GM18499 (cell line): ENCODE measurements at regions not wholly inside any gene's neighbourhood (a gene's known extent, or its start where the extent isn't known, plus 50 kb on each side); places are given as distances from the start of the nearest gene placed in this dataset.
"Not testable (repeated sequence)": the region's sequence is repeated elsewhere in the genome, so short reads cannot be mapped to it uniquely, and the experiment has no call there.

Source experiments
- ATAC-seq: cut with Tn5 transposase; IDR thresholded peaks from one replicate; pipeline ENCODE4 v1.9.1; 2021; ENCODE audit warnings: moderate number of reproducible peaks; ENCODE audit not compliant: insufficient read depth, unreplicated experiment

GRCh38 chr1:10908266-10908665 lies 104.2 kb upstream of the TARDBP start:
- no peak for ATAC-seq

DNA sequence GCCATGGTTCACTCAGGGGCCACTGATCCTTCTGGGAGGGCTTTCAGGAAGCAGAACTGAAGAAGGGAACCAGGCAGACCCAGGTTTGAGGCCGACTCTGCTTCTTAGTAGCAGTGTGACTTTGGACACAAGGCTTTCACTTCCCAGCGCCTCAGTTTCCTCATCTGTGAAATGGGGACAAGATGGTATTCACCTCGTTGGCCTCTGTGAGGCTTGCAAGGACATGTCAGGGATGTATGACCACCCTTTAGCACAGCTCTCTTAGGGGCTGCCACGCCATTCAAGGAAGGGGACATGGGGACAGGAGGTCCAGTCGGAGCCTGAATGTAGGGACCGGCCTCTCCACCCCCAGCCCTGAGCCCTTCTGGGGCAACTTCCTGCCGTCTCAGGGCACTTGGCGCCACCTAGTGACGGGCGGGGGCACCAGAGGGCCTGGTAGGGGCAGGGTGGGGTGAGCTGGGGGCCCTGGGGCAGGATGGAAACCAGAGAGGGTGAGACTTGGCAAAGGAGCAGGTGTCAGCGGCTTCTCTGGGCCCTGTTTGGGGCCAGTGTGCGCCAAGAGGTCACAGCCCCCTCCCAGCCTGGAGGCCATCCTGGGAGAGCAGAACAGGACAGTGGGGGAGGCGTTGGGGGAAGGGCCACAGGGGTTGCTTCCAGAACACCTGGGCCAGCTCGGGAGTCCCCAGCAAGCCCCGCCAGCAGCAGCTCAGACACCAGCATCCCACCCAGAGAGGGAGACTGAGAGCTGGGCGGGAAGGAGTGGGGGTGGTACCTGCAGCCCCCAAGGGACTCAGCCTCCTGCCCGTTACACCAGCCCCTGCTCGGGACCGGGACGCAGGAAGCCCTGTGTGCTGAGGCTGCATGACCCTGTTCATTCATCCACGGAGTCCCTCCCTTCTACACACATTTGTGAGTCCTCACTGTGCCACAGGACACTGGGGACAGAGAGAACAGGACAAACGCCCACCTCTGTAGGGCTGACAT lies 102.5 kb upstream of the TARDBP start:
- no peak for ATAC-seq

DNA sequence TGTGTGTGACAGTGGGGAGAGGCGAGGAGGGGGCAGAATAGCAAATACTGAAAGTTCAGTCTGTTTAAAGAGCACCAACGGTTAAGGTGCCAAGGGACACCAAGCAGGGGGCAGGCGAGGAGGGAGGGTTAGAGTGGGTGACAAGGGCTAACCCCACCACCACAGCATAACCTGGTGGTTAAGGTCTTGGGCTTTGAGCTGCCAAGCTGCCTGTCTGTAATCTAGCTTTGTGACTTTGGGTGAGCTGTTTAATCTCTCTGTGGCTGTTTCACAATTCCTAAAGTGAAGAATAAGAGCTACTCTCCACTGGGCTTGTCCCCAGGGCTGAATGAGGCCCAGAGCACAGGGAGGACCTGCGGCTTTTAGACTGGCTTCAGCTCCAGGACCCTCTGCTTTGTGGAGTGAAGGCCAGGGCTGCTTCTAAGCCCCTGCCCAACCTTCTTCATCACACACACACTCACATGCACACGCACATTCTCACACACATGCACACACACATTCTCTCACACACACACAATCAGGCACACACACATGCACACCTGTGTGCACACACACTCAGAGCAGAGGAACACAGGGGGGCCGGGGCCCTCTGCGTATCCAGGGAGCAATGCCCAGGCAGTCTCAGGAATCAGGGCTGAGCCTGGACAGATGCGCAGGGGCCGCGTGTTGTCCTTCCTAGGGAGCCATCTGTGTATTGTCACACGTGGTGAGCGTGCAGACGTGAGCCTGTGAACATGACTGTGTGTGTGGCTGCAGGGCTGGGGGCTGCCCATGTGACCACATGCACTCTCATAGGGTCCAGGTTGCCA lies 101.6 kb upstream of the TARDBP start:
- no peak for ATAC-seq

- no peak for ATAC-seq
Observed at GRCh38 chr1:10911490-10912166, 100.8 kb upstream of the TARDBP start.

GRCh38 chr1:10912441-10912840 lies 100.0 kb upstream of the TARDBP start:
- ATAC-seq: no peak

DNA sequence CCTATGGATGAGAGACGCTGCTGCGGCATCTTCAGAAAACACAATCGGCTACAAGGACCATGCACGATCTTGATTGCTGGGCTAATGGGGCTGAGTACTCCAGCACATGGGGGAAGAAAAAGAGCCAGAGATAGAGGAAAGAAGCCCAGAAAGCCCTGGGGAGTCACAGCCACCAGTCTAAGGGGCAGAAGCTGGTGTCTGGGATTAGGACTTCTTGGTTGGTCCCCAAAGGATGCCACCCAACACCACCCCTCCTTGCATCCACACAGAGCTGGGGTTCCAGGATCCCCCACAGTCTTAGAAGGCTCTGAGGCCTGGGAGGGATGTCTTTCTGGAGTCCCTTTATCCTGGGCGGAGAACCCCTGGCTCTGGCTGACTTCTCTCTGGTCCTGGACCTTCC lies 98.4 kb upstream of the TARDBP start:
- ATAC-seq: no peak

- no peak for ATAC-seq
Observed at GRCh38 chr1:10915594-10915993, 96.9 kb upstream of the TARDBP start.

DNA sequence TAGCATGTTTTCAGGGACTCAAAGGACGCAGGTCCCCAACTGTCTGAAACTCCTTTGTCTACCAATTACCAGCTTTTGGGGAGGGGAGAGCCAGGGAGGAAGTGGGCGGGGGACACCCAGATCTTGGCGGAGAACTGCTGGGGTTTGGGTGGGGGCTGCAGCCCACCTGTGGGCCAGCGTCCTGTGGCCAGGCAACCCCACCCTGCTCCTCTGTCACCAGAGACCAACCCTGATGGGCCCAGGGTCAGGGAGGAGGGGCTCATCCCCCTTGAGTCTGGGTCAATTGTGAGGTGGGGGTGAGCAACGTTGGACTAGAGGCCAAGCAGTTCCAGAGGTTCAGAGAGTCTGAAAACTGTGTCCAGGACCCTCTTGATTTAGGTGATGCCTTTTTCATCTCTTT lies 96.1 kb upstream of the TARDBP start:
- no peak for ATAC-seq

GRCh38 chr1:10916991-10917390 lies 95.5 kb upstream of the TARDBP start:
- ATAC-seq: no peak

GRCh38 chr1:10917513-10918454 lies 94.7 kb upstream of the TARDBP start:
- ATAC-seq: no peak

- no peak for ATAC-seq
Observed at GRCh38 chr1:10918531-10918930, 93.9 kb upstream of the TARDBP start.

GRCh38 chr1:10920063-10920626 lies 92.3 kb upstream of the TARDBP start:
- ATAC-seq: no peak

DNA sequence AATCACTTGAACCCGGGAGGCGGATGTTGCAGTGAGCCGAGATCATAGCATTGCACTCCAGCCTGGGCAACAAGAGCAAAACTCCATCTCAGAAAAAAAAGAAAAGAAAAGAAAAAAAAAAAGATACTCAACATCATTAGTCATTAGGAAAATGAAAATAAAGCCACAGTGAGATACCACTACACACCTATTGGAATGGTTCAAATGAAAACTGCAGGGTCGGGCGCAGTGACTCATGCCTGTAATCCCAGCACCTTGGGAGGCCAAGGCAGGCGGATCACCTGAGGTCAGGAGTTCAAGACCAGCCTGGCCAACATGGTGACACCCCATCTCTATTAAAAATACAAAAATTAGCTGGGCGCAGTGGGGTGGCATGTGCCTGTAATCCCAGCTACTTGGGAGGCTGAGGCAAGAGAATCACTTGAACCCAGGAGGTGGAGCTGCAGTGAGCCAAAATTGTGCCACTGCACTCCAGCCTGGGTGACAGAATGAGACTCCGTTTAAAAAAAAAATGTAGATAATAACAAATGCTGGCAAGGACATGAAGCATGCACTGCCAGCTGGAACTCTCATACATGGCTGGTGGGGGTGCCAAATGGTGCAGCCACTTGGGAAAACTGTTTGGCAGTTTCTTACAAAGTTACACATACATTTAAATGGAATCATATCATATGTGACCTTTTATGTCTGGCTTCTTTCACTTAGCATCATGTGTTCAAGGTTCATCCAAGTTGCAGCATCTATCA lies 90.0 kb upstream of the TARDBP start:
- not testable (repeated sequence) for ATAC-seq

DNA sequence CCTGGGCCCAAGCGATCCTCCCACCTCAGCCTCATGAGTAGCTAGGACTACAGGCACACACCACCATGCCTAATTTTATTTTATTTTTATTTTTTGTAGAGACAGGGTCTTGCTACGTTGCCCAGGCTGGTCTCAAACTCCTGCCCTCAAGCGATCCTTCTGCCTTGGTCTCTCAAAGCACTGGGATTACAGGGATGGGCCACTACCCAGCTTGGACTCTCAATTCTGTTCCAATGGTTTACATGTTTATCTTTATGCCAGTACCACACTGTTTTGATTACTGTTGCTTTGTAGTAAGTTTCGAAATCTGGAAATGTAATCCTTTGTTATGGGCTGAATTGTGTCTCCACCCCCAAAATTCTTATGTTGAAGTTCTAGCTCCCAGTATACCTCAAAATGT lies 88.4 kb upstream of the TARDBP start:
- no peak for ATAC-seq

DNA sequence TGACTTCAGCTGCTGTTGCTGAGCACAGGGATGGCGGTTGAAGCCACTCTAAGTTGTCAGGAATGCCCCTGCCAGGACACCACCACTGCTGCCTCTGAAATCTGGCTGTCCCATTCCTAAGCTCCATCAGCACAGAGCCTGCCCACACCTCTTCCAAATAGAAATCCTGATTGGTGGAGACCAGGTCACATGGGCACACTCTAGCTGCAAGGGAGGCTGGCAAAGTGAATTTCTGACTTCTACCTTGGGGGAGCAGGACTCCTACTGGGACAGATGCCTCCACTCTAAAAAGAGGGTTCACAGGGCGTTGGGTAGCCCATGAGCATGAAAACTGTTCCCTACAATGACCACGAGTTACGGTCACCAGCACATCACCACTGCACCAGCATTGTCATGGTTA lies 83.8 kb upstream of the TARDBP start:
- no peak for ATAC-seq

GRCh38 chr1:10932088-10932487 lies 80.4 kb upstream of the TARDBP start:
- ATAC-seq: no peak

GRCh38 chr1:10934150-10934818 lies 78.2 kb upstream of the TARDBP start:
- ATAC-seq: no peak

DNA sequence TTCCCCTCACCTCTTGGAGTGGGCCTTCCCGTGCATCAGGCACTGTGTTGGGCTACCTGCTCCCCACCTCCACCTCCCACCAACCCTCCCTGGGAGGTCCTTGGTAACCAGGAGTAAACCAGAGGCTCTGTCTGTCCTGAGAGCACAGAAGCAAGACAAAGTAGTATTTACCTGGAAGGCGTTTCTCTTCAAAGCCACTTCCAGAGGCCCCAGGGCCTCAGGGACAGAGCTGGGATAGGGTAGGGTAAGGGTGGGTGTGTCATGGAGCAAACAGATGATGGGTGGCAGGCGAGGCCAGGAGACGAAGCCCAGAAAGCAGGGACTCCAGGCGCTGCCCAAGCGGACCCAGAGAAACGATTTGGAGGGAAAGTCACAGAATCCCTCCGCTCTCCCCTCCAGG lies 77.2 kb upstream of the TARDBP start:
- ATAC-seq: no peak
